H1 (cell line): ENCODE measurements at regions not wholly inside any gene's neighbourhood (a gene's known extent, or its start where the extent isn't known, plus 50 kb on each side); places are given as distances from the start of the nearest gene placed in this dataset.

Experiments
- CTCF ChIP-seq, 3 experiments: IDR thresholded peaks; 1 replicate in 2 of 3; 2 replicates in 1 of 3; pipeline versions ENCODE4 v1.5.1 to v1.6.1; 2011; ENCODE audit warnings: low read length in 3 of 3, mild to moderate bottlenecking in 3 of 3, inconsistent platforms in 2 of 3, low read depth in 1 of 3, moderate library complexity in 1 of 3; ENCODE audit not compliant: insufficient read depth in 1 of 3; ENCODE audit errors: control extremely low read depth in 1 of 3
- EZH2 ChIP-seq: fragments of 200-600 bp; sonication (generic); IDR thresholded peaks from 2 replicates; pipeline ENCODE4 v1.7.1; 2012; ENCODE audit warnings: low read depth, mild to moderate bottlenecking, moderate library complexity, low read length, inconsistent platforms; ENCODE audit not compliant: severe bottlenecking
- NANOG ChIP-seq: IDR thresholded peaks from 2 replicates; pipeline ENCODE4 v1.6.1; 2011; ENCODE audit warnings: low read length, low read depth, mild to moderate bottlenecking, inconsistent platforms; ENCODE audit not compliant: insufficient read depth, poor library complexity, severe bottlenecking
- POLR2A ChIP-seq, 2 experiments: IDR thresholded peaks; 1 replicate in 1 of 2; 2 replicates in 1 of 2; pipeline ENCODE4 v1.6.1; 2011; ENCODE audit warnings: low read depth in 2 of 2, low read length in 2 of 2, mild to moderate bottlenecking in 2 of 2; ENCODE audit errors: control extremely low read depth in 1 of 2
- RFX5 ChIP-seq: IDR thresholded peaks from 2 replicates; pipeline ENCODE4 v1.6.1; 2011; ENCODE audit warnings: low read depth, low read length, improper control_type of control experiment, borderline replicate concordance
- RXRA ChIP-seq: IDR thresholded peaks from 2 replicates; pipeline ENCODE4 v1.6.1; 2011; ENCODE audit warnings: low read depth, mild to moderate bottlenecking, low read length, moderate library complexity; ENCODE audit not compliant: insufficient read depth
- USF2 ChIP-seq: IDR thresholded peaks from 2 replicates; pipeline ENCODE4 v1.6.1; 2011; ENCODE audit warnings: low read length, improper control_type of control experiment

DNA sequence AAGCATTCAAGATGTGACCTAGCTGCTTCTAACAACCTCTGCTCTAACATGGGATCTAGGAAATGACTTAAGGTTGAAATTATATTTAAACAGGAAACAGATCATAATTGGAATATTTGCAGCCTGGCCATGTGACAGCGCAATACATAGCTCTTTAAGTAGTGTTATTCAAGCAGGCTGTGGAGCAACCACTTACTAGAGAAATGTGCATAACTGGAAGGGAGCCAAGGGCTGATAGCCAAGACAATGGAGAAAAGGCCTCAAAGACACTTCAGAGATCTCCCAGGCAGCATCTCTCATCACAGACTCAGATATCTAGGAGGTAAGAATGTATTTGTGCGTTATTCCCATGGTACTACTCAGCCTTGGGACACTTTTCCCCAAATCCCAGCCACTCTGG, 823.0 kb upstream of the PRMT6 start:
- TF ChIP-seq EZH2 (no peak), RFX5 (no peak), NANOG (no peak), CTCF (IDR thresholded peaks at IDR 0.05; ENCODE audit: control extremely low read depth in 1 of 3, insufficient read depth in 1 of 3, low read depth in 1 of 3, low read length in 3 of 3) (no peak), USF2 (no peak), RXRA (no peak), POLR2A (IDR thresholded peaks at IDR 0.05; ENCODE audit: control extremely low read depth in 1 of 2, low read depth in 2 of 2, low read length in 2 of 2) (no peak)
